GM21529 (cell line): ENCODE measurements at regions not wholly inside any gene's neighbourhood (a gene's known extent, or its start where the extent isn't known, plus 50 kb on each side); places are given as distances from the start of the nearest gene placed in this dataset.
A peak's percentile ranks its signal among the peaks of the same experiment; 100 is the strongest.

Experiments used
- ATAC-seq: cut with Tn5 transposase; IDR thresholded peaks from one replicate; pipeline ENCODE4 v1.9.1; 2021; ENCODE audit not compliant: unreplicated experiment

- ATAC-seq = no peak
Observed at GRCh38 chr11:80227915-80228314, 787.1 kb upstream of the TENM4 start.

GRCh38 chr11:80214413-80214812 lies 773.6 kb upstream of the TENM4 start:
- ATAC-seq = no peak

GRCh38 chr11:80211673-80212072 lies 770.8 kb upstream of the TENM4 start:
- ATAC-seq = no peak

GRCh38 chr11:80204021-80204420 lies 763.2 kb upstream of the TENM4 start:
- ATAC-seq = no peak

- ATAC-seq = no peak
Observed at GRCh38 chr11:80196932-80197554, 756.2 kb upstream of the TENM4 start.

- no peak for ATAC-seq
Observed at GRCh38 chr11:80196041-80196440, 755.2 kb upstream of the TENM4 start.

- ATAC-seq = no peak
Observed at GRCh38 chr11:80194625-80195024, 753.8 kb upstream of the TENM4 start.

GRCh38 chr11:80194016-80194415 lies 753.2 kb upstream of the TENM4 start:
- no peak for ATAC-seq

- ATAC-seq = no peak
Observed at GRCh38 chr11:80188076-80188627, 747.3 kb upstream of the TENM4 start.

GRCh38 chr11:80186692-80187091 lies 745.9 kb upstream of the TENM4 start:
- ATAC-seq = no peak

GRCh38 chr11:80182901-80183300 lies 742.1 kb upstream of the TENM4 start:
- no peak for ATAC-seq

GRCh38 chr11:80173371-80174136 lies 732.7 kb upstream of the TENM4 start:
- ATAC-seq = no peak

GRCh38 chr11:80168796-80169195 lies 728.0 kb upstream of the TENM4 start:
- ATAC-seq = no peak

- ATAC-seq = no peak
Observed at GRCh38 chr11:80167766-80168165, 726.9 kb upstream of the TENM4 start.

- no peak for ATAC-seq
Observed at GRCh38 chr11:80165744-80166143, 724.9 kb upstream of the TENM4 start.

- ATAC-seq = no peak
Observed at GRCh38 chr11:80163441-80163840, 722.6 kb upstream of the TENM4 start.

- no peak for ATAC-seq
Observed at GRCh38 chr11:80163011-80163410, 722.2 kb upstream of the TENM4 start.

- no peak for ATAC-seq
Observed at GRCh38 chr11:80162387-80162786, 721.6 kb upstream of the TENM4 start.

GRCh38 chr11:80157447-80157846 lies 716.6 kb upstream of the TENM4 start:
- ATAC-seq = no peak

GRCh38 chr11:80156062-80156461 lies 715.2 kb upstream of the TENM4 start:
- ATAC-seq = no peak

- peak; percentile 64 for ATAC-seq
Observed at GRCh38 chr11:80155412-80156017, 714.7 kb upstream of the TENM4 start.

GRCh38 chr11:80146232-80146631 lies 705.4 kb upstream of the TENM4 start:
- ATAC-seq = no peak
